ENCODE measurements at regions not wholly inside any gene's neighbourhood (a gene's known extent, or its start where the extent isn't known, plus 50 kb on each side); places are given as distances from the start of the nearest gene placed in this dataset.
A peak's percentile ranks its signal among the peaks of the same experiment; 100 is the strongest.

- DNase-seq = no peak
Observed at GRCh38 chr1:29502225-29502910, 266.0 kb downstream of the PTPRU start.

GRCh38 chr1:29501227-29501976 lies 265.1 kb downstream of the PTPRU start:
- no peak for DNase-seq

GRCh38 chr1:29500651-29501050 lies 264.3 kb downstream of the PTPRU start:
- no peak for DNase-seq

- DNase-seq = no peak
Observed at GRCh38 chr1:29500041-29500440, 263.7 kb downstream of the PTPRU start.

GRCh38 chr1:29499104-29499650 lies 262.9 kb downstream of the PTPRU start:
- DNase-seq = no peak

- DNase-seq = no peak
Observed at GRCh38 chr1:29498126-29499103, 262.1 kb downstream of the PTPRU start.

- no peak for DNase-seq
Observed at GRCh38 chr1:29497395-29498125, 261.2 kb downstream of the PTPRU start.

- DNase-seq = no peak
Observed at GRCh38 chr1:29496701-29497100, 260.4 kb downstream of the PTPRU start.

GRCh38 chr1:29490204-29490934 lies 254.0 kb downstream of the PTPRU start:
- peak in 2 of 3 experiments; percentile 25 to 58 for DNase-seq

GRCh38 chr1:29489471-29489870 lies 253.1 kb downstream of the PTPRU start:
- no peak for DNase-seq

- DNase-seq = no peak
Observed at GRCh38 chr1:29488794-29489311, 252.5 kb downstream of the PTPRU start.

GRCh38 chr1:29488086-29488793 lies 251.9 kb downstream of the PTPRU start:
- no peak for DNase-seq

GRCh38 chr1:29487291-29487690 lies 251.0 kb downstream of the PTPRU start:
- no peak for DNase-seq

GRCh38 chr1:29485096-29485925 lies 249.0 kb downstream of the PTPRU start:
- no peak for DNase-seq

GRCh38 chr1:29482991-29483390 lies 246.7 kb downstream of the PTPRU start:
- DNase-seq = no peak

- no peak for DNase-seq
Observed at GRCh38 chr1:29482064-29482463, 245.7 kb downstream of the PTPRU start.

GRCh38 chr1:29481031-29481430 lies 244.7 kb downstream of the PTPRU start:
- DNase-seq = no peak

- peak in 1 of 3 experiments; percentile 29 for DNase-seq
Observed at GRCh38 chr1:29478879-29479278, 242.6 kb downstream of the PTPRU start.

GRCh38 chr1:29478151-29478791 lies 241.9 kb downstream of the PTPRU start:
- no peak for DNase-seq

All from NCI-H1417 (cell line).